ENCODE measurements at regions not wholly inside any gene's neighbourhood (a gene's known extent, or its start where the extent isn't known, plus 50 kb on each side); places are given as distances from the start of the nearest gene placed in this dataset.

GRCh38 chr3:180401226-180401625 is 200.7 kb upstream of the TTC14 start:
- H3K36me3 ChIP-seq (ENCODE audit: control insufficient read depth, insufficient read depth, low read length), result no peaks in the 10 kb centered on the region
- H3K27me3 ChIP-seq (ENCODE audit: control insufficient read depth, insufficient read depth, low read length), result no peaks in the 10 kb centered on the region
- H3K4me3 ChIP-seq (ENCODE audit: low read depth, low read length), result no peak overlapping the region
- POLR2A ChIA-PET, result no interaction called here
- CTCF ChIA-PET, result no interaction called here
- DNase-seq (ENCODE audit: low read depth), result no peak
- no peak for TF ChIP-seq CTCF (IDR thresholded peaks at IDR 0.05; ENCODE audit: insufficient read depth, low read depth, low read length)

GRCh38 chr3:180402471-180403073 is 199.4 kb upstream of the TTC14 start:
- no peak for DNase-seq (ENCODE audit: low read depth)
- Histone ChIP-seq H3K36me3 (ENCODE audit: control insufficient read depth, insufficient read depth, low read length) (no peaks in the 10 kb centered on the region), H3K4me3 (ENCODE audit: low read depth, low read length) (no peak overlapping the region), H3K27me3 (ENCODE audit: control insufficient read depth, insufficient read depth, low read length) (no peaks in the 10 kb centered on the region)
- ChIA-PET POLR2A (no interaction called here), CTCF (no interaction called here)
- no peak for TF ChIP-seq CTCF (IDR thresholded peaks at IDR 0.05; ENCODE audit: insufficient read depth, low read depth, low read length)

- no peak overlapping the region for H3K4me3 ChIP-seq (ENCODE audit: low read depth, low read length)
- no peaks in the 10 kb centered on the region for H3K36me3 ChIP-seq (ENCODE audit: control insufficient read depth, insufficient read depth, low read length)
- no peak for TF ChIP-seq CTCF (IDR thresholded peaks at IDR 0.05; ENCODE audit: insufficient read depth, low read depth, low read length)
- CTCF ChIA-PET, result no interaction called here
- DNase-seq (ENCODE audit: low read depth), result no peak
- POLR2A ChIA-PET, result no interaction called here
- H3K27me3 ChIP-seq (ENCODE audit: control insufficient read depth, insufficient read depth, low read length), result no peaks in the 10 kb centered on the region
Observed at GRCh38 chr3:180403156-180403555, 198.8 kb upstream of the TTC14 start.

GRCh38 chr3:180408654-180409053 is 193.3 kb upstream of the TTC14 start:
- POLR2A ChIA-PET, result no interaction called here
- CTCF ChIA-PET, result interaction anchor here (0.9 kb wide), 1 partner anchor 393 kb away, joined by 3 read pairs; no protein-coding TSS in a partner anchor
- TF ChIP-seq CTCF (IDR thresholded peaks at IDR 0.05; ENCODE audit: insufficient read depth, low read depth, low read length), result no peak
- no peak for DNase-seq (ENCODE audit: low read depth)
- no peaks in the 10 kb centered on the region for H3K27me3 ChIP-seq (ENCODE audit: control insufficient read depth, insufficient read depth, low read length)
- H3K4me3 ChIP-seq (ENCODE audit: low read depth, low read length), result no peak overlapping the region
- no peaks in the 10 kb centered on the region for H3K36me3 ChIP-seq (ENCODE audit: control insufficient read depth, insufficient read depth, low read length)

GRCh38 chr3:180409170-180409569 is 192.8 kb upstream of the TTC14 start:
- ChIA-PET CTCF (no interaction called here), POLR2A (no interaction called here)
- no peaks in the 10 kb centered on the region for H3K36me3 ChIP-seq (ENCODE audit: control insufficient read depth, insufficient read depth, low read length)
- H3K27me3 ChIP-seq (ENCODE audit: control insufficient read depth, insufficient read depth, low read length), result no peaks in the 10 kb centered on the region
- no peak for DNase-seq (ENCODE audit: low read depth)
- TF ChIP-seq CTCF (IDR thresholded peaks at IDR 0.05; ENCODE audit: insufficient read depth, low read depth, low read length), result no peak
- H3K4me3 ChIP-seq (ENCODE audit: low read depth, low read length), result no peak overlapping the region

Measured in BJ (cell line).